K562 (cell line): ENCODE measurements at regions not wholly inside any gene's neighbourhood (a gene's known extent, or its start where the extent isn't known, plus 50 kb on each side); places are given as distances from the start of the nearest gene placed in this dataset.

Source experiments
- ATAC-seq: fragments of 200-7000 bp; cut with Tn5 transposase; 3 replicates; pipeline ENCODE4 v1.9.1; 2020; ENCODE audit warnings: moderate library complexity
- BruUV-seq: library from RNA; stranded (reverse); fragments of 400-500 nt; replicated peaks from 2 replicates; lab custom pipeline; 2021; lab: Mats Ljungman, UMichigan
- CTCF ChIA-PET: fragments of 300-600 bp; formaldehyde crosslinking; extraction: SDS; loops from one replicate; lab custom pipeline; 2021; ENCODE audit warnings: low intra/inter-chr PET ratio; lab: Yijun Ruan, JAX
- POLR2A ChIA-PET: fragments of 300-600, 350-650 bp; sonication (Branson Sonifier 250); formaldehyde crosslinking; extraction: SDS; loops from one replicate; lab custom pipeline; 2021; ENCODE audit warnings: antibody characterized with exemption, inconsistent platforms; lab: Yijun Ruan, JAX
- DNase-seq, 4 experiments: peaks; one replicate each; pipeline versions ENCODE4 v3.0.0 to v3.0.0-alpha.2; 2011 to 2018; ENCODE audit warnings: low spot score in 3 of 4, mixed read lengths in 3 of 4; ENCODE audit errors: extremely low read depth in 1 of 4
- FAIRE-seq: peaks from 2 replicates; lab custom pipeline; 2011; peaks lifted over from hg19 to GRCh38; lab: Jason Lieb, UNC
- H2AFZ ChIP-seq: 2 replicates; pipeline ENCODE4 v1.6.0; 2011; ENCODE audit warnings: low read depth, low read length, control low read depth, inconsistent platforms
- H3K27ac ChIP-seq: fragments of 200-600 bp; 3 replicates; pipeline ENCODE4 v1.8.0; 2011; ENCODE audit warnings: low read depth, mild to moderate bottlenecking, control low read depth, inconsistent platforms, low read length, moderate library complexity, mixed read lengths; ENCODE audit errors: extremely low read depth
- H3K27me3 ChIP-seq, 2 experiments: fragments of 300-600 bp in 1 of 2; 2 replicates in 1 of 2; 3 replicates in 1 of 2; pipeline versions ENCODE4 v1.6.0 to v1.8.0; 2011; ENCODE audit warnings: inconsistent platforms in 2 of 2, low read length in 2 of 2, mild to moderate bottlenecking in 1 of 2, mixed read lengths in 1 of 2, moderate library complexity in 1 of 2; ENCODE audit not compliant: control insufficient read depth in 2 of 2, insufficient read depth in 2 of 2
- H3K36me3 ChIP-seq: fragments of 300-600 bp; 3 replicates; pipeline ENCODE4 v1.8.0; 2011; ENCODE audit warnings: mild to moderate bottlenecking, low read length, inconsistent platforms; ENCODE audit not compliant: control insufficient read depth, insufficient read depth
- H3K4me1 ChIP-seq, 2 experiments: fragments of 200-600 bp in 1 of 2; replicated peaks in 1 of 2; 2 replicates in 1 of 2; 3 replicates in 1 of 2; pipeline versions ENCODE4 v1.5.1 to v1.8.0; 2011; ENCODE audit warnings: inconsistent platforms in 2 of 2, low read length in 2 of 2, mild to moderate bottlenecking in 1 of 2, mixed read lengths in 1 of 2, moderate library complexity in 1 of 2; ENCODE audit not compliant: control insufficient read depth in 2 of 2, insufficient read depth in 2 of 2
- H3K4me2 ChIP-seq: 2 replicates; pipeline ENCODE4 v1.6.1; 2011; ENCODE audit warnings: low read length, control low read depth, inconsistent platforms, mixed read lengths; ENCODE audit not compliant: insufficient read depth
- H3K4me3 ChIP-seq: fragments of 200-600 bp; sonication (generic), shearing (Covaris generic); 2 replicates; pipeline ENCODE4 v1.5.1; 2016; ENCODE audit warnings: control low read depth, inconsistent platforms
- H3K79me2 ChIP-seq: fragments of 200-600 bp; 3 replicates; pipeline ENCODE4 v1.8.0; 2011; ENCODE audit warnings: low read length, inconsistent platforms; ENCODE audit not compliant: control insufficient read depth, insufficient read depth
- H3K9ac ChIP-seq, 2 experiments: 2 replicates each; pipeline versions ENCODE4 v1.6.0 to v1.6.1; 2011; ENCODE audit warnings: low read depth in 2 of 2, low read length in 2 of 2, control low read depth in 1 of 2, inconsistent platforms in 1 of 2, mild to moderate bottlenecking in 1 of 2, mixed read lengths in 1 of 2; ENCODE audit not compliant: insufficient read depth in 1 of 2
- H3K9me1 ChIP-seq: one replicate; pipeline ENCODE4 v1.6.0; 2011; ENCODE audit warnings: inconsistent platforms, mild to moderate bottlenecking, low read length, moderate library complexity; ENCODE audit not compliant: control insufficient read depth, insufficient read depth
- H3K9me3 ChIP-seq: replicated peaks from 2 replicates; pipeline ENCODE4 v1.5.1; 2011; ENCODE audit warnings: low read depth, low read length, inconsistent platforms; ENCODE audit not compliant: control insufficient read depth, insufficient read depth
- H4K20me1 ChIP-seq: replicated peaks from 2 replicates; pipeline ENCODE4 v1.6.1; 2011; ENCODE audit warnings: low read length, inconsistent platforms, mixed read lengths; ENCODE audit not compliant: control insufficient read depth, insufficient read depth
- CHCHD3 ChIP-seq: fragments of 250-450 bp; sonication (Bioruptor Pico); IDR thresholded peaks from 2 replicates; pipeline ENCODE4 v2.1.2; 2022; ENCODE audit warnings: mild to moderate bottlenecking
- CREB3L1 ChIP-seq: fragments of 450-650 bp; IDR thresholded peaks from 2 replicates; pipeline ENCODE4 v1.6.1; 2014; ENCODE audit warnings: low read depth, mild to moderate bottlenecking, moderate library complexity, borderline replicate concordance
- MYC ChIP-seq, 2 experiments: fragments of 250-450 bp in 1 of 2; sonication (Bioruptor Pico) in 1 of 2; IDR thresholded peaks; 2 replicates each; pipeline versions ENCODE4 v1.5.1 to v1.6.1; 2012 to 2021; ENCODE audit warnings: low read depth in 2 of 2, borderline replicate concordance in 1 of 2, improper control_type of control experiment in 1 of 2, low read length in 1 of 2, mild to moderate bottlenecking in 1 of 2, moderate library complexity in 1 of 2
- PHF20 ChIP-seq: fragments of 450-650 bp; IDR thresholded peaks from 2 replicates; pipeline ENCODE4 v1.6.1; 2018; ENCODE audit not compliant: partially characterized antibody
- SIN3B ChIP-seq: fragments of 450-650 bp; IDR thresholded peaks from 2 replicates; pipeline ENCODE4 v1.6.1; 2017; ENCODE audit warnings: low read depth, mild to moderate bottlenecking, moderate library complexity
- TEAD2 ChIP-seq: fragments of 450-650 bp; IDR thresholded peaks from 2 replicates; pipeline ENCODE4 v1.6.1; 2016; ENCODE audit warnings: missing genetic modification characterization, control low read depth, missing compliant biosample characterization
- ZNF174 ChIP-seq: fragments of 250-450 bp; sonication (Bioruptor Pico); IDR thresholded peaks from 2 replicates; pipeline ENCODE4 v1.4.0; 2020; ENCODE audit warnings: mild to moderate bottlenecking
- ZNF778 ChIP-seq: fragments of 450-650 bp; formaldehyde crosslinking; IDR thresholded peaks from 2 replicates; pipeline ENCODE4 v1.4.0; 2020; ENCODE audit warnings: mild to moderate bottlenecking, moderate library complexity
- WGBS: fragments of 100-300 bp; shearing (Covaris generic); methylation state at CpG from one replicate; pipeline ENCODE4 v1.1.6; 2016; ENCODE audit warnings: low coverage, mixed read lengths; ENCODE audit not compliant: insufficient coverage; ENCODE audit errors: missing lambda C conversion rate; 5-methylcytosine and 5-hydroxymethylcytosine counted together
- in situ Hi-C: fragments of 300-500 bp; cut with MboI; formaldehyde crosslinking; loops from 4 replicates; pipeline ENCODE4 v1.15.0; 2018; ENCODE audit warnings: inconsistent platforms, mixed read lengths
- intact Hi-C: fragments of 100-400 bp; cut with micrococcal nuclease; formaldehyde crosslinking; loops from 2 replicates; pipeline ENCODE4 v1.14.2; 2022
- TF ChIP-seq, protein P1 (sequence below): fragments of 250-450 bp; sonication (Bioruptor Pico); IDR thresholded peaks from 2 replicates; pipeline ENCODE4 v1.4.0; 2020

DNA sequence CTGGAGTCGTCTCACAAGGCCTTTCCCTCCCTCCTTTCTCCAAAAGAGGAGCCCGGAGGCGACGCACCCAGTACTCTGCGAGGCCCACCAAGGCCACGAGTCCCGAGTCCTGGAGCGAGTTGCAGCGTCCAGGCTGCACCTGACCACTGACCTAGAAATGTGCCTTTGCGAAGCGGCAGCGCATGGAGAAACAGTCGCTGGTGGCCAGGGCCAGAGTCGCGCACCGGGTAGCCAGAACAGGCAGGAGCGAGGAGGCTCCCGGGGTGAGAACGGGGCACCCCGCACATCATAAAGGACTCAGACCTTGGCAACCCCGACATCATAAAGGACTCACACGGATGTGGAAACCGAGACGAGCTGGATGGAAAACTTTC, 318.4 kb downstream of the FAM72C start:
- DNase-seq (no peak), FAIRE-seq (no peak), ATAC-seq (no peak)
- H3K27me3 ChIP-seq: peaks cover 20 to 49% of the 10 kb centered on the region in 2 experiments; a peak in 4 of 5 replicates
- H3K9me1 ChIP-seq: no peaks in the 10 kb centered on the region
- CTCF ChIA-PET: no interaction called here
- no peaks in the 10 kb centered on the region for H3K9me3 ChIP-seq
- peaks cover 0 to 3% of the 10 kb centered on the region in 2 experiments; a peak in 1 of 5 replicates for H3K4me1 ChIP-seq
- no peak overlapping the region for H3K4me2 ChIP-seq
- H3K27ac ChIP-seq: no peak overlapping the region
- no peak overlapping the region for H3K4me3 ChIP-seq
- H2AFZ ChIP-seq: no peak overlapping the region
- H3K9ac ChIP-seq: no peak overlapping the region
- TF ChIP-seq MYC (IDR thresholded peaks at IDR 0.05; ENCODE audit: low read depth, low read length) (no peak), MYC (CRISPR knock-in tag; IDR thresholded peaks at IDR 0.05; ENCODE audit: borderline replicate concordance, low read depth) (no peak), CHCHD3 (CRISPR knock-in tag) (no peak), TEAD2 (tag) (no peak), CREB3L1 (no peak), PHF20 (no peak), SIN3B (no peak), ZNF778 (CRISPR knock-in tag) (no peak), ZNF174 (no peak)
- TF ChIP-seq, protein P1, sequence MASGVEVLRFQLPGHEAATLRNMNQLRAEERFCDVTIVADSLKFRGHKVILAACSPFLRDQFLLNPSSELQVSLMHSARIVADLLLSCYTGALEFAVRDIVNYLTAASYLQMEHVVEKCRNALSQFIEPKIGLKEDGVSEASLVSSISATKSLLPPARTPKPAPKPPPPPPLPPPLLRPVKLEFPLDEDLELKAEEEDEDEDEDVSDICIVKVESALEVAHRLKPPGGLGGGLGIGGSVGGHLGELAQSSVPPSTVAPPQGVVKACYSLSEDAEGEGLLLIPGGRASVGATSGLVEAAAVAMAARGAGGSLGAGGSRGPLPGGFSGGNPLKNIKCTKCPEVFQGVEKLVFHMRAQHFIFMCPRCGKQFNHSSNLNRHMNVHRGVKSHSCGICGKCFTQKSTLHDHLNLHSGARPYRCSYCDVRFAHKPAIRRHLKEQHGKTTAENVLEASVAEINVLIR: no peak
- POLR2A ChIA-PET: no interaction called here
- in situ Hi-C loops: no loop called here
- H3K36me3 ChIP-seq: no peaks in the 10 kb centered on the region
- WGBS: 3% methylated on average over 19 of the region's 24 CpGs
- BruUV-seq: no TSS peak
- intact Hi-C loops: no loop called here
- no peaks in the 10 kb centered on the region for H3K79me2 ChIP-seq
- no peaks in the 10 kb centered on the region for H4K20me1 ChIP-seq
